HG03439 (cell line): ENCODE measurements at regions not wholly inside any gene's neighbourhood (a gene's known extent, or its start where the extent isn't known, plus 50 kb on each side); places are given as distances from the start of the nearest gene placed in this dataset.

ENCODE experiments used
- ATAC-seq: cut with Tn5 transposase; IDR thresholded peaks from one replicate; pipeline ENCODE4 v1.9.1; 2021; ENCODE audit warnings: mild to moderate bottlenecking, moderate library complexity; ENCODE audit not compliant: unreplicated experiment

DNA sequence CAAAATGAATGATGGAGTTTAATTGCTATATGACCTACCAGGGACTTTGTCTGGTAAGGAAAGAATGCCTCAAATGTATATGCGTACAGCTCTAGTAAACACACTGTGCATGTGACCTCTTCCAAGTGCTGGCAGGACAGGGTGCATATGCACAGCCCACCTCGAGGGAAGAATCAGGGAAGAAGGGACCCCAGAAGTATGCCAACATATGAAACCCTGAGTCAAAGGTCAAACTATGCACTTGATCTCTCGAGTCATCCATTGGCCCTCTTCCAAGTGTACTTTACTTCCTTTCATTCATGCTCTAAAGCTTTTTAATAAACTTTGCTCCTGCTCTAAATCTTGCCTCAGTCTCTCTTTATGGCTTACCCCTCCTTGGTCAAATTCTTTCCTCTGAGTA, 804.6 kb upstream of the COX7C start:
- ATAC-seq, result no peak

GRCh38 chr5:85814596-85814995, 803.1 kb upstream of the COX7C start:
- ATAC-seq, result no peak

DNA sequence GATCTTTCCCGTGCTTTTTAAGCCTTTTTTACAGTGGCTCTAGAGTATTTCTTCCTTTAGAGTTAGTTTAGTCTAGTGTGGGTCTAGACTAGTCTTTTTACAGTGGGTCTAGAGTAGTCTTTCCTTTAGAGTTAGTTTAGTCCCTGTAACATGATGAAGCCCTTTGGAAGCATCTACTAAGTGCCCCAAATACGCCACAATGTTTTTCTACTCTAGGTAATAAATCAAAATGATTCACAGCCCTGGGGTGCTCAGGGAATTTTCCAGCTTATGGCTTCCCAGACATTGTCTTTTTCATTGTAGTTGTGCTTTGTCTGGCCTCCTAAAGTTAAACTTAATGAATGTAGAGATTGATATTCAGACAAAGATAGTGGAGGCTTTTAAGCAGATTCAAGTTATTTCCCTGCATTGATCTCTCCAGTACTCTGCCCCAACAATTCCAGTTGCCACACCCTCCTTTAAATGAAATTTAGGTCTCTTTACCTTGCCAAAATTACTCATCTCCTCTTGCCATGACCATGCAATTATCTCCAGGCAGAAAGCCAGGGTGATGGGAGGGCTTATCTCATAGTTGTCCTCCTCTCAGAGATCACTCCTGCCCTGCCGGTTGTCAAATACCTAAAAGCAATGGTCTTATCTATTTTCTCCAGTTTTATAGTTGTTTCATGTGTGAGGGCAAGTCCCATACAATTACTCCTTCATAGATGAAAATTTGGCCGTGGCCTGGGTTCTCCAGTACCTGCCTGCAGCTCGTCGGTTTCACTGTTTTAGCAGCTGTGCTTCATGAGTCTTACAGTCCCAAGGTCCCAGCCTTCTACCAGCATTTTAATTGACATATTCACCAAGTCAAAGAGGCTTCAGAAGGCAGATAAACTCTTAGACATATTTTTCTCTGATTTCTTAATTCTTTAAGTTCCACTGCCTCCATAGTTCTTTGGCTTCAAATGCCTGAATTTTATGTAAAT, 794.0 kb upstream of the COX7C start:
- ATAC-seq, result no peak

GRCh38 chr5:85838781-85839180, 779.0 kb upstream of the COX7C start:
- ATAC-seq, result no peak

DNA sequence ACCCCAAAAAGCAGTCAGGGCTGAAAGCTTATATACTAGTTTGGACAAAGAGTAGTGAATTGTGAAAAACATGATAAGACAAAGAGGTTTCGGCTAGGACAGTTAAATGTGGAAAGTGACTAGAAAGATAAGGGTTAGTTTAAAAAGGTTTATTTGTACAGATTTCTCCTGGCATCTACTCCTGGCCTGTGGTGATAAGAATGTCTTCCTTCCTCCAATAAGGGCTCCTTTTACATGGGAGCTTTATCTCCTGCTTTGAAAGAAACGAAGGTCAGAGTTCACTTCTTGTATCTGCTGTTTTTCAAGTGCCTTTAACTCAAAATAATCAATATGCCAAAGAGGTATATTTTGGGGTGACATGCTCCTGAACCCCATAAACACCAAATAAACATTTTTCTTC, 776.1 kb upstream of the COX7C start:
- ATAC-seq, result no peak

GRCh38 chr5:85843535-85843934, 774.2 kb upstream of the COX7C start:
- no peak for ATAC-seq

- ATAC-seq, result no peak
Observed at GRCh38 chr5:85849411-85849810, 768.3 kb upstream of the COX7C start.

DNA sequence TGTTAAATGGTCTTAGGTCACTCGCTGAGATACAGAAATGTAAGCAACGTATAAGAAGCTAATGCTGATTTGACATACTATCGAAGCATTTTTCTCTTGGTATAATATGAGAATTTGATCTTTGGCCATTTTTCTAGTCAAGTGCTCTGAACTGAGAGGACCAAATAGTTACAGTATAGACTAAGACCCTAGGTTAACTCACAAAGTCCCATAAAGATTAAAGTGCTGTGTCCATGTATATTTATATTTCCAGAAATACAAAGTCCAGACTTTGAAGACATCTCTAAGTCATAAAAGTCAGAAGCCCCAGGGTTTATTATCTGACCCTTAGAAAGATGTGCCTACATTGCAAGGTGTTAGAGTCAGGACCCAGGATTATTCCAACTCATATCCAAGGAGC, 752.4 kb upstream of the COX7C start:
- no peak for ATAC-seq

GRCh38 chr5:85868070-85868469, 749.7 kb upstream of the COX7C start:
- ATAC-seq, result no peak

GRCh38 chr5:85893996-85894395, 723.7 kb upstream of the COX7C start:
- no peak for ATAC-seq

DNA sequence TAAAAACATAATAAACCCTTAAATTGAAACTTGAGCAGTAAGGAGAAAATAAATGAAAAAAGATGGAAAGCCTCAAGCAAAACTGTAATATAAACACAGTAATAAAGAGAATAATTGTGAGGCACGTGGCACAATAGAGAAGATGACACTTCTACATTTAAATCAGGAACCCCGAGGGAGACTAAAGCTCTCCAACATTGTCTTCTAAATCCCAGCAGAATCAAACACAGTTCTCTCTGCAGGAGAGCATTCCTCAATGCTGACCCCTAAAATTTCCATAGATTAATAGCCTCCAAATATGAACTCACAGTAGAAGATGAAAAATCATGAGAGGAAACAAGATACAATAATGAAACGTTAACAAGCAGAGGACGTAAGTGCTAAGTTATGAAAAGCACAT, 721.2 kb upstream of the COX7C start:
- no peak for ATAC-seq

- ATAC-seq, result no peak
Observed at GRCh38 chr5:85906460-85906859, 711.3 kb upstream of the COX7C start.

- no peak for ATAC-seq
Observed at GRCh38 chr5:85910335-85910734, 707.4 kb upstream of the COX7C start.

DNA sequence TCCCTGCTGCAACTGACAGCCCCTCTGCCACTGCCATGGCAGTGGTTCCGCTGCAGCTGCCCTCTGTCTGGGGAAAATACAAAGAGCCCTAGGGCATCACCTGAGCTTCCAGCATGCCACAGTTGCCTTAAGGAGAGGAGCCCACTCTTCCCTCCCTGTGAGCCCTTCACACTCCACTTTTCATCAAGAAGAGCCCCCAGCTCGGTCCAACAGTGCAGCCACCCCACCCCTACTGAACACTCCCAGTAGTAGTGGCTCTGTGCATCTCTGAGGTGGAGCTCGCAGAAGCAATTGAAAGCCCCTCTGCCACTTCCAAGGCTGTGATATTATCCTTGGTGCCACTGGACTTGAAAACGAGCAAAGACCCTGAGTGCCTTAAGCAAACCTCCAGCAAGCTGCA, 696.8 kb upstream of the COX7C start:
- no peak for ATAC-seq

DNA sequence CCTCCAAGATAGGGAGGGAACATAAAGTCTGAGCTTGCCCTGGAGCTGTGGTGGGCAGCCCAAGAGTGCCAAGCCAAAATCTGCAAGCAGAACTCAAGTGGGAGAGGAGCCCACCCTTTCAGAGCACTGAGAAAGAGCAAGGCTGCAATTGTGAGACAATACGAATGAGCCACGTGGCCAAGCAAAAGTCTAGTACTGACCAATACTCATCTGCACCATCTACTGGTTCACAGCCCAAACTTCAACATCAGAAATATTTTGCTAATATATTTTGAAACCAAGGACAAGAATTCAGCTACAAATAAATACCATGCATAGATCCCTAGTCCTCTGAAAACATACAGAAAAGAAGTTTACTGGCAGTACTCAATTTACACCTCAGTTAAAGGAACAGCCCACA, 696.2 kb upstream of the COX7C start:
- no peak for ATAC-seq

DNA sequence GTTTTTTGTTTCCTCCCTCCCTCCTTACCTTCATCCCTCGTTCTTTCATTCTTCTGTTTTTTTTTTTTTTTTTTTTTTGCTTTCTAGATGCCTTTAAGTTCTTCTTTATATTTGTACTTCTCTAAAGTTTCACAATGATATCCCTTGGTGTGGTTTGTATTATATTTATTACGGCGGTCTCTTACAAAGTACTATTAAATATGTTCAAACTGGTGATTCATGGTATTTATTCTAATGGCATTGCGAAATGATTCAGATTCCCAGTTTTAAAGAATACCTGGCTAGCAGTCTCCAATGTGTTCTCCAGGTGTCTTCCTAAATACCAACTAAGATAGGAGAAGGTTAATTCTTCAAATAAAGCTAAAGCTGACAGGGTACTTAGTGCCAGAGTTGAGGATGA, 690.1 kb upstream of the COX7C start:
- ATAC-seq, result no peak

GRCh38 chr5:85929713-85930112, 688.0 kb upstream of the COX7C start:
- no peak for ATAC-seq

- ATAC-seq, result no peak
Observed at GRCh38 chr5:85931220-85931619, 686.5 kb upstream of the COX7C start.

- no peak for ATAC-seq
Observed at GRCh38 chr5:85938201-85938600, 679.5 kb upstream of the COX7C start.

DNA sequence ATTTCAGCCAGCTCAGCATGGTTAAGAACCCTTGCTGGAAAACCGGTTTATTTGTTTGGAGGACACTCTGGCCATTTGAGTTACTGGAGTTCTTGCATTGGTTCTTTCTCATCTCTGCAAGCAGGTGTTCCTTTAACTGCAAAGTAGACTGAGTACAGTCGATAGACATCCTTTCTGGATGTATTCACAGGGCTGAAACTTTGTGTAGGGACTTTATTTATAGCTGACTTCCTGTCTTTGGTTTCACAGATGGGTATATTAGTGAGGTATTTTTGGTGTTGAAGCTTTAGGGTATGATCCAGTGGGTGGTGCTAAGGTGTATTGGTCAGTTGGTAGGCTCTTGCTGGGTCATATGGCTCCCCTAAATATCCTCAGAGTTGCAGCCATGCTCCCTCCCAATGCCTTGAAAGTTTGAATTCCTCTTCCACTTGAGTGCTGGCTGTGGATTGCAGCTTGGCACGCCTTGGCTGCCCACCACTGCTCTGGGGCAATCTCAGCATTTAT, 666.0 kb upstream of the COX7C start:
- ATAC-seq, result no peak

- ATAC-seq, result no peak
Observed at GRCh38 chr5:85952680-85953079, 665.1 kb upstream of the COX7C start.

DNA sequence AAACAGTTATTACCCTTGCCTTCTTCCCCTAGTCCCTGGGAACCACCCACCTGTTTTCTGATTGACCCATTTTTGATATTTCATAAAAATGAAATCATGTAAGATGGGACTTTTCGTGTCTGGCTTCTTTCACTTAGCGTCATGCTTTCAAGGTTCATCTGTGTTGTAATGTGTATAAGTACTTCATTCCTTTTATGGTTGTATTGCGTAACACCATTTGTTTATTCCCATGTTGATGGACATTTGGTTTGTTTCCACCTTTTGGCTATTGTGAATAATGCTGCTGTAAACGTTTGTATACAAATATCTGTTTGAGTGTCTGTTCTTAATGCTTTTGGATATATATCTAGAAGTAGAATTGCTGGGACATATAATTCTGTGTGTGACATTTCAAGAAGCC, 650.1 kb upstream of the COX7C start:
- ATAC-seq, result no peak

- ATAC-seq, result no peak
Observed at GRCh38 chr5:85972539-85972938, 645.2 kb upstream of the COX7C start.
